ENCODE measurements at regions not wholly inside any gene's neighbourhood (a gene's known extent, or its start where the extent isn't known, plus 50 kb on each side); places are given as distances from the start of the nearest gene placed in this dataset.
"Not testable (repeated sequence)": the region's sequence is repeated elsewhere in the genome, so short reads cannot be mapped to it uniquely, and the experiment has no call there.

GRCh38 chr18:15071311-15071710 lies 323.3 kb downstream of the ANKRD30B start:
- DNase-seq = not testable (repeated sequence)

All from stimulated activated CD4-positive, alpha-beta T cell treated with anti-CD3 and anti-CD28 coated beads, Interleukin-2, amount 100 ng/mL, for 48 hours (primary cell).